GM18519 (cell line): ENCODE measurements at regions not wholly inside any gene's neighbourhood (a gene's known extent, or its start where the extent isn't known, plus 50 kb on each side); places are given as distances from the start of the nearest gene placed in this dataset.

Experiments
- ATAC-seq: cut with Tn5 transposase; IDR thresholded peaks from one replicate; pipeline ENCODE4 v1.9.1; 2021; ENCODE audit warnings: mild to moderate bottlenecking, moderate library complexity; ENCODE audit not compliant: unreplicated experiment, low FRiP score

GRCh38 chr9:118360036-118360435 is 655.8 kb downstream of the TLR4 start:
- ATAC-seq = no peak

- ATAC-seq = no peak
Measured at GRCh38 chr9:118362123-118362522, 657.9 kb downstream of the TLR4 start.

- no peak for ATAC-seq
Measured at GRCh38 chr9:118362596-118362995, 658.4 kb downstream of the TLR4 start.

- ATAC-seq = no peak
Measured at GRCh38 chr9:118364266-118365106, 660.3 kb downstream of the TLR4 start.

GRCh38 chr9:118366228-118366627 is 662.0 kb downstream of the TLR4 start:
- no peak for ATAC-seq

- ATAC-seq = no peak
Measured at GRCh38 chr9:118367383-118367782, 663.2 kb downstream of the TLR4 start.

GRCh38 chr9:118384531-118385100 is 680.4 kb downstream of the TLR4 start:
- ATAC-seq = no peak

- no peak for ATAC-seq
Measured at GRCh38 chr9:118395415-118395814, 691.2 kb downstream of the TLR4 start.

GRCh38 chr9:118401546-118401945 is 697.3 kb downstream of the TLR4 start:
- no peak for ATAC-seq

GRCh38 chr9:118414676-118415075 is 710.5 kb downstream of the TLR4 start:
- ATAC-seq = no peak

- no peak for ATAC-seq
Measured at GRCh38 chr9:118418887-118419565, 714.8 kb downstream of the TLR4 start.

- ATAC-seq = no peak
Measured at GRCh38 chr9:118419676-118420075, 715.5 kb downstream of the TLR4 start.

- ATAC-seq = no peak
Measured at GRCh38 chr9:118422508-118422907, 718.3 kb downstream of the TLR4 start.

- ATAC-seq = no peak
Measured at GRCh38 chr9:118423021-118423420, 718.8 kb downstream of the TLR4 start.

- no peak for ATAC-seq
Measured at GRCh38 chr9:118423721-118424120, 719.5 kb downstream of the TLR4 start.

- ATAC-seq = no peak
Measured at GRCh38 chr9:118426772-118427171, 722.6 kb downstream of the TLR4 start.

- ATAC-seq = no peak
Measured at GRCh38 chr9:118438810-118439209, 734.6 kb downstream of the TLR4 start.

GRCh38 chr9:118439441-118439840 is 735.2 kb downstream of the TLR4 start:
- ATAC-seq = no peak

GRCh38 chr9:118444403-118444802 is 740.2 kb downstream of the TLR4 start:
- no peak for ATAC-seq

GRCh38 chr9:118446943-118447639 is 742.9 kb downstream of the TLR4 start:
- no peak for ATAC-seq

GRCh38 chr9:118449554-118449953 is 745.4 kb downstream of the TLR4 start:
- no peak for ATAC-seq
